Endothelial cell (in vitro differentiated cells): ENCODE measurements at regions not wholly inside any gene's neighbourhood (a gene's known extent, or its start where the extent isn't known, plus 50 kb on each side); places are given as distances from the start of the nearest gene placed in this dataset.

ENCODE experiments used
- DNase-seq: peaks from one replicate; pipeline ENCODE4 v3.0.0; 2021; ENCODE audit warnings: low spot score
- H3K27ac Mint-ChIP-seq: one replicate; pipeline ENCODE4 v1.8.0; 2021; ENCODE audit warnings: mixed read lengths, inconsistent platforms; ENCODE audit not compliant: unreplicated experiment
- H3K27me3 Mint-ChIP-seq: one replicate; pipeline ENCODE4 v1.8.0; 2021; ENCODE audit warnings: mild to moderate bottlenecking, moderate library complexity, mixed read lengths, inconsistent platforms; ENCODE audit not compliant: unreplicated experiment
- H3K36me3 Mint-ChIP-seq: one replicate; pipeline ENCODE4 v1.8.0; 2021; ENCODE audit warnings: mild to moderate bottlenecking, low read depth, mixed read lengths, inconsistent platforms; ENCODE audit not compliant: unreplicated experiment
- H3K4me1 Mint-ChIP-seq: one replicate; pipeline ENCODE4 v1.8.0; 2021; ENCODE audit warnings: mild to moderate bottlenecking, mixed read lengths, inconsistent platforms; ENCODE audit not compliant: unreplicated experiment
- H3K4me3 Mint-ChIP-seq: one replicate; pipeline ENCODE4 v1.8.0; 2021; ENCODE audit warnings: mild to moderate bottlenecking, mixed read lengths, inconsistent platforms; ENCODE audit not compliant: unreplicated experiment
- H3K9me3 Mint-ChIP-seq: one replicate; pipeline ENCODE4 v1.8.0; 2021; ENCODE audit warnings: mixed read lengths, inconsistent platforms; ENCODE audit not compliant: unreplicated experiment
- CTCF ChIP-seq: fragments of 200-600 bp; sonication (generic); IDR thresholded peaks from one replicate; pipeline ENCODE4 v1.5.0; 2021; ENCODE audit warnings: antibody characterized with exemption; ENCODE audit not compliant: unreplicated experiment
- microRNA-seq: library from miRNA; unstranded; fragments of <30 nt; microRNA quantifications from one replicate; pipeline ENCODE4, GENCODE V29; 2020; ENCODE audit not compliant: unreplicated experiment

- Mint-ChIP-seq H3K27ac (no peak overlapping the region), H3K36me3 (no peaks in the 10 kb centered on the region), H3K9me3 (no peaks in the 10 kb centered on the region), H3K27me3 (no peaks in the 10 kb centered on the region), H3K4me3 (no peak overlapping the region), H3K4me1 (no peaks in the 10 kb centered on the region)
- TF ChIP-seq CTCF: no peak
- no peak for DNase-seq
Observed at GRCh38 chrX:150312931-150313330, 50.2 kb upstream of the MAMLD1 start.

Small RNA genes in the stretch of these regions (microRNA-seq; reads per million reads assigned to microRNA genes)
- gene MIR2114: 1.5 reads per million, percentile 22 among the genes with 10 or more reads in this experiment
